ENCODE measurements at regions not wholly inside any gene's neighbourhood (a gene's known extent, or its start where the extent isn't known, plus 50 kb on each side); places are given as distances from the start of the nearest gene placed in this dataset.

DNA sequence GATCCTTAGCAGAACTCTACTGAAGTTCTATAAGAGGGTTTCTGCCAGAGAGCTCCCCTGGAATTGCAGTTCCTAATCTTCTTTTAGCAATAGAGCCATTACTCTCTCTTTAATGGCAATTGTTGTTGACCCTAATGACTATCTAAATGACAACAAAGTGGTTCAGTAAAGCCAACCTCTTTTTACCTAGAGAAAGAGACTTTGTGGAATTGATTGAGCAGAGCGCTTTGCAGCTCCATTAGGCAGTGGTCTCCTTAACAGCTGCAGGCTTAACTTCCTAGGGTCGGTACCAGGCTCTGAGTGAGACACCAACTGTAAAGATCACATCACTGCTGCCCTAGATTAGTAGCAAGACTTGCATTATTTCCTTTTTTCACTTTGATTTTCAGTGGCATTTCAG lies 1472.9 kb upstream of the TENM3 start:
- Mint-ChIP-seq H3K36me3 (ENCODE audit: low read depth) (no peaks in the 10 kb centered on the region), H3K27me3 (ENCODE audit: low read depth) (no peaks in the 10 kb centered on the region), H3K9me3 (peaks cover 10% of the 10 kb centered on the region), H3K4me3 (peak overlapping the region in 1 of 3 experiments; percentile 38), H3K4me1 (peaks cover 34% of the 10 kb centered on the region), H3K27ac (no peak overlapping the region)
- TF ChIP-seq, protein P1, sequence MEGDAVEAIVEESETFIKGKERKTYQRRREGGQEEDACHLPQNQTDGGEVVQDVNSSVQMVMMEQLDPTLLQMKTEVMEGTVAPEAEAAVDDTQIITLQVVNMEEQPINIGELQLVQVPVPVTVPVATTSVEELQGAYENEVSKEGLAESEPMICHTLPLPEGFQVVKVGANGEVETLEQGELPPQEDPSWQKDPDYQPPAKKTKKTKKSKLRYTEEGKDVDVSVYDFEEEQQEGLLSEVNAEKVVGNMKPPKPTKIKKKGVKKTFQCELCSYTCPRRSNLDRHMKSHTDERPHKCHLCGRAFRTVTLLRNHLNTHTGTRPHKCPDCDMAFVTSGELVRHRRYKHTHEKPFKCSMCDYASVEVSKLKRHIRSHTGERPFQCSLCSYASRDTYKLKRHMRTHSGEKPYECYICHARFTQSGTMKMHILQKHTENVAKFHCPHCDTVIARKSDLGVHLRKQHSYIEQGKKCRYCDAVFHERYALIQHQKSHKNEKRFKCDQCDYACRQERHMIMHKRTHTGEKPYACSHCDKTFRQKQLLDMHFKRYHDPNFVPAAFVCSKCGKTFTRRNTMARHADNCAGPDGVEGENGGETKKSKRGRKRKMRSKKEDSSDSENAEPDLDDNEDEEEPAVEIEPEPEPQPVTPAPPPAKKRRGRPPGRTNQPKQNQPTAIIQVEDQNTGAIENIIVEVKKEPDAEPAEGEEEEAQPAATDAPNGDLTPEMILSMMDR (IDR thresholded peaks at IDR 0.05; ENCODE audit: unreplicated experiment in 3 of 3), result no peak

DNA sequence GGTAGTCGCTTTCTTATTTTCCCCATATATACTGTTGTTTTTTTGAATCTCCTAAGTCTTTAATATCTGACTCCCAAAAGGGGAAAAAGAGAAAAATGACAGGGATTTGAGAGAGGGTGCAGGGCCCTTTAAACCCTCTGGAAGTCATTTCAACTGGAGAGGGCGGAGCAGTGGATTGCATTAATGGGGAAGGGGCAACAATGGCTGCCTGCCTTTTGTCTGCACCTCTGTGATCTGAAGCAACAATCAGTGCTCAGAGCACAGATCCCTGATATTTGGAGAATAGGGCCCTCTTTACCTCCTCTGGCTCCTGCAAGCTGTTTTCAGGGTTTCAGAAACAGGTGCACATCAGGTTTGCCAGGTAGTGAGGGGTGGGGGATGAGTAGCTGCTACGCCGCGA lies 1458.3 kb upstream of the TENM3 start:
- TF ChIP-seq, protein P1 (IDR thresholded peaks at IDR 0.05; ENCODE audit: unreplicated experiment in 3 of 3), result no peak
- Mint-ChIP-seq H3K36me3 (ENCODE audit: low read depth) (no peaks in the 10 kb centered on the region), H3K9me3 (peaks cover 9% of the 10 kb centered on the region)

DNA sequence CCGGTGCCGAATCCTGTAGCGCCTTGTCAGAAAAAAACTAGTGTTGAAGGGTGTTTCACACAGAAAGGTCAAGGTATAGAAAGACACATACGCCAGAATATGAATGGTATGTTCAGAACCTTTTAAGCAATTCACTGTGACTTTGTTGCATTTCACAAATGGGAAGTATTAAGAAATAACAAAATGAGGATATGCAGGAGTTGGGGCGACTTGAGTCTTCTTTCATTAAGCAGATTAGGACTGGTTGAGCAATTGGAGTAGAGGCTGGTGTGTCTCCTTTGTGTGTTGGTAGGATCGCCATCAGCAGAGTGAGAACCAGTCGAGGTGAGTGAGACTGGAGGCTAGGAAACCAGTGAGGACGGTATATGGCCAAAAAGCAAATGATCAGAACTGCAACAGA lies 1454.5 kb upstream of the TENM3 start:
- no peak overlapping the region for H3K4me3 Mint-ChIP-seq
- TF ChIP-seq, protein P1 (IDR thresholded peaks at IDR 0.05; ENCODE audit: unreplicated experiment in 3 of 3), result no peak
- no peaks in the 10 kb centered on the region for H3K36me3 Mint-ChIP-seq (ENCODE audit: low read depth)
- peaks cover 3% of the 10 kb centered on the region for H3K9me3 Mint-ChIP-seq
- H3K27me3 Mint-ChIP-seq (ENCODE audit: low read depth), result no peaks in the 10 kb centered on the region
- H3K27ac Mint-ChIP-seq, result no peak overlapping the region
- H3K4me1 Mint-ChIP-seq, result no peaks in the 10 kb centered on the region

More for the DNA sequence above, 1458.3 kb upstream of the TENM3 start:
- H3K27me3 Mint-ChIP-seq (ENCODE audit: low read depth), result no peaks in the 10 kb centered on the region
- no peak overlapping the region for H3K4me3 Mint-ChIP-seq
- no peaks in the 10 kb centered on the region for H3K4me1 Mint-ChIP-seq
- H3K27ac Mint-ChIP-seq, result no peak overlapping the region

DNA sequence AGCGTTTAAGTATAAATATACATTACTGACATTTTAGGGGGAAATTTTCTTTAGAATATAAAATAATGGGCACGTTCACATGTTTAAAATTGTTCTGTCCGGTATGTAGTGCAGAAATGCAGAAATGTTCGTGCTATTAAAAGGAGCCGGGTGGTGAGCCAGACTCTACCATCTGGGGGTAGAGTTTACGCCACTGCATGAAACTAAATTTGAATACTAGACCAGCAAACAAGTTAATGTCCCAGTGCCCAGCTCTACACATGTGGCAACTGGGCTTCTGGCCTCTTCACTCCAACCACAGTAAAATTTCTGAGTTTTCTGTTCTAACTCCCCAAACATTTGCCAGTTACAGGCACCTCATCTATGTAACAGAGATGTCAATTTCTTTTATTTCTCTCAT lies 1453.3 kb upstream of the TENM3 start:
- Mint-ChIP-seq H3K36me3 (ENCODE audit: low read depth) (no peaks in the 10 kb centered on the region), H3K9me3 (peaks cover under 1% of the 10 kb centered on the region), H3K4me1 (no peaks in the 10 kb centered on the region), H3K4me3 (no peak overlapping the region), H3K27me3 (ENCODE audit: low read depth) (no peaks in the 10 kb centered on the region), H3K27ac (no peak overlapping the region)
- TF ChIP-seq, protein P1 (IDR thresholded peaks at IDR 0.05; ENCODE audit: unreplicated experiment in 3 of 3), result no peak

DNA sequence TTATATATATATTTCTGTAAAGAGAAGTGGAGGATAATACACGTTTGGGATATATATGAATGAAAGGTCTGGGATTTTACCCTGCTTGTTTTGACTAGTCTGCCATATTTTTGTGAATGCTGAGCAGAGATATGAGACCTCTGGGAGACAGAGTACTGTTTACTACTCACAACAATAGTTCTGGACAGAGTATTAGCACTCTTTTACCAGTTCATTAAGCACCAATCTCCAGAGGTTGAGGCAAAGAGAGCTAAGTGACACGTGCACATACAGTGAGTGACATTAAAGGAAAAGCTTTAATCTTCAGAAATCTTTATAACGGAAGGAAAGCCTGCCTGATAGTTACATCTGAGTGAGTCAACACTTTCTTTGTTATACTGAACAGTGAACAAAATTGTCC lies 1452.7 kb upstream of the TENM3 start:
- Mint-ChIP-seq H3K36me3 (ENCODE audit: low read depth) (no peaks in the 10 kb centered on the region), H3K4me1 (no peaks in the 10 kb centered on the region), H3K27me3 (ENCODE audit: low read depth) (no peaks in the 10 kb centered on the region), H3K4me3 (no peak overlapping the region), H3K9me3 (no peaks in the 10 kb centered on the region), H3K27ac (no peak overlapping the region)
- TF ChIP-seq, protein P1 (IDR thresholded peaks at IDR 0.05; ENCODE audit: unreplicated experiment in 3 of 3), result no peak

DNA sequence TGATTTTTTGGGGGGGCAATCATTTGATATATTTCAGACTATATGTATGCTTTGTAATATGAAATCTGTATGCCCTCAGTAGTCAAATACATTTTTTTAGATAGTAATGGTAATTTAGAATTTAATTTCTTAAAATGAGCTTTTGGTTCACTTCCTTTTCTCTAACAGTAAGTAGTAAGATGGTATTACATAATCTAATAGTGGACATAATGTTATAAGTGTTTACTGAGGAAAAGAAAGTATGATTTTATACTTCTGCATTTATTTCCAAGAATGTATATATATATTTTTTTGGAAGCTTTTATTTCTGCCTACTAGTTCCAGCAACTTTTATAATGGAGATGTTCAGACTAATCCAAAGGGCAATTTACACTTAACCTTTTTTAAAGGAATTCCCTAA lies 1450.7 kb upstream of the TENM3 start:
- Mint-ChIP-seq H3K4me1 (no peaks in the 10 kb centered on the region), H3K27ac (no peak overlapping the region), H3K9me3 (no peaks in the 10 kb centered on the region)

More for the DNA sequence above, 1450.7 kb upstream of the TENM3 start:
- no peak overlapping the region for H3K4me3 Mint-ChIP-seq
- TF ChIP-seq, protein P1 (IDR thresholded peaks at IDR 0.05; ENCODE audit: unreplicated experiment in 3 of 3), result no peak
- H3K27me3 Mint-ChIP-seq (ENCODE audit: low read depth), result no peaks in the 10 kb centered on the region
- no peaks in the 10 kb centered on the region for H3K36me3 Mint-ChIP-seq (ENCODE audit: low read depth)
